ENCODE measurements at regions not wholly inside any gene's neighbourhood (a gene's known extent, or its start where the extent isn't known, plus 50 kb on each side); places are given as distances from the start of the nearest gene placed in this dataset.

- no peak for DNase-seq
These were observed 247.7 kb upstream of the TTC14 start for GRCh38 chr3:180354214-180354613.

DNA sequence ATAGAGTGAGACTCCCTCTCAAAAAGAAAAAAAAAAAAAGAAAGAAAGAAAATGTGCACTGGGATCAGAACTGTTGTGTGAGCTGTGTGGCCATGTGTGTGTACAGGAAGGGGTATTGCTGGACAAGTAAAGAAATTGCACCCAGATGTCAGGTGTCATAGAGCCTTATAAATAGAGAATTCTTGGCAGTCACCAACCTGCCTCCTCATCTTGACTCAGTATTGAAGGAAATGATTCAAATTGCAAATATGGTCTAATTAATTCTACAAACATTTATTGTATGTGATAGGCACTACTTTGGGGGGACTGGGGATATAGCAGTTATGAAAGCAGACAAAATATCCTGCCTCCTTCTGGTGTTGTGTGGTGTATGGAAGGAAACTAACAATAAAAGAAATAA is 243.8 kb upstream of the TTC14 start:
- DNase-seq = no peak

- DNase-seq = no peak
These were observed 242.7 kb upstream of the TTC14 start for GRCh38 chr3:180359061-180359952.

DNA sequence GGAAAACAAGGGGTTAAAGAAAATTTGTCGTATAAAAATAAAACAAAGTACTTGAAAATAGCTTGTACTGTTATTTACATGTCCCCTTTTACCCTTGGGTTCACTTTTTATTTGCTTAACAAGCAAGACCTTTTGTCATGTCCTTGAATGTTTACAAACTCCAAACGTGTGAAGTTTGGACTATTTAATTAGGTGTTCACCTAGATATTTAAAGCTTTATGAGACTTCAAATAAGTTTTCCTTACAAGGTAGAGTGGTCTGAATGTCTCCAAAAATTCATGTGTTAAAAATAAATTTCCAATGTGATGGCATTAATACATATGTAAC is 242.0 kb upstream of the TTC14 start:
- DNase-seq = no peak

- DNase-seq = no peak
These were observed 239.9 kb upstream of the TTC14 start for GRCh38 chr3:180362081-180362480.

GRCh38 chr3:180375831-180376230 is 226.1 kb upstream of the TTC14 start:
- no peak for DNase-seq

- DNase-seq = no peak
These were observed 223.5 kb upstream of the TTC14 start for GRCh38 chr3:180378496-180378895.

- no peak for DNase-seq
These were observed 219.3 kb upstream of the TTC14 start for GRCh38 chr3:180382638-180383180.

DNA sequence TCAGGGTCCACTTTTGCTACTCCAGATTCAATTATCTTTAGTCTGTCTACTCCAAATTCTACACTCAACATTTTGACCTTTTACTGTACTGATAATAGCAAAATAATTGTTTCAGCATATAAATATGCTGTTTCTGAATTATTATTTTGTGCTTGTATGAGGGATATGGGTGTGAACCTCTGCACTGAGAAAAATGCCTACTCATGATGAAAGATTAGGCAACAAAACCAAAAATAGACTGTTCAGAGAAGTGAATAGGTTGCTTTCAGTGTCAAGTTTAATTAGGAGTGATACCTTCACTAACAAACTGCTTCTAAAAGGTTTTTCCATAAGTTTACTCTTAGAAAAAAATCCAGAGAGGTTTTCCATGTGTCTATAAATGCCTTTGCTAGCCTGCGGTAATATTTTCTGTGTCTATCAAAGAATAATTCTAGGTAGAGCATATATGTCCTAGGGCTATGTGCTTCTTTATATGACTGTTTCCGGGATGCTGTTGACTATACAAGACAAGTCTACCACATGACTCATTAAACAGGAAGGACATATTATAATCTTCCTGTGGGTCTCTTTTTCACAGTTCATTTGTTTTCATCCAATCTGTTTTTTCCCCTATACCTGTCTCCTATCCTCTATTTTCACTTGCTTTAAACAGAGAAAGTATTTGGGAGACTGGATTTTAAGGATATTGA is 218.5 kb upstream of the TTC14 start:
- peak; percentile 30 for DNase-seq

DNA sequence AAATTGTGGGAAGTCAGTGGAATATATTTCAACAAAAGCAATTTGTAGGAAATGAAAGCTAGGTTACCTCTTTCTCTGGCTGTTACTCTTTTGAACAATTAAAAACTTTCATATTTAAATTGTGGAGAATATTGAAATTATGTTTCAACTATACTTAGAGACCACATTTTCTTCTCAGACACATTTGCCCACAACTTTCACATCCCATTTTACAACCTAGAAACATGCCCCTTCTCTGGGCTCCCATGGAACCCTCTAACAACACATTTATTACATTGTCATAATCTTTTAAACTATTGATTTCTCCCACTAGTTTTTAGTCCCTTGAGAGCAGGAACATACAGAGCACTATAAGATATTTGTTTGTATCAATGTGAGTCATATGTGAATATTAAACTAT is 211.7 kb upstream of the TTC14 start:
- DNase-seq = no peak

DNA sequence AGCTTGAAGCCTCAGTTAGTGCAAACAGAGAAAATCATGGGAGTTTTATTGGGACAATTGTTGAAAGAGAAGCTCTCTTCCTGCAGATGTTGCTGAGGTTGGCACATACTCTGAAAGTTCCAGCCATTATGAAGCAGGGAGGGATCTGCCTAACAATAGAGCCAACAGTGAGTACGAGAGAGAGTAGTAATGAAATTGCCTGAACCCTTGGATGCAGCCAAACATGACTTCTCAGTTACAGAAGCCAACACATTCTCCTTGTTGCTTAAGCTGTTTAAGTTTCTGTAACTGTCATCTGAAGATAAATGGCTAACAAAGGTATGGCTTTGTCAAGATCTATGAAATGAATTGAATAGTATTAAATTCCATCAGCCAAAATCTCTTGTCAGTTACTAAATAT is 211.0 kb upstream of the TTC14 start:
- no peak for DNase-seq

GRCh38 chr3:180401226-180401625 is 200.7 kb upstream of the TTC14 start:
- peak; percentile 8 for DNase-seq

DNA sequence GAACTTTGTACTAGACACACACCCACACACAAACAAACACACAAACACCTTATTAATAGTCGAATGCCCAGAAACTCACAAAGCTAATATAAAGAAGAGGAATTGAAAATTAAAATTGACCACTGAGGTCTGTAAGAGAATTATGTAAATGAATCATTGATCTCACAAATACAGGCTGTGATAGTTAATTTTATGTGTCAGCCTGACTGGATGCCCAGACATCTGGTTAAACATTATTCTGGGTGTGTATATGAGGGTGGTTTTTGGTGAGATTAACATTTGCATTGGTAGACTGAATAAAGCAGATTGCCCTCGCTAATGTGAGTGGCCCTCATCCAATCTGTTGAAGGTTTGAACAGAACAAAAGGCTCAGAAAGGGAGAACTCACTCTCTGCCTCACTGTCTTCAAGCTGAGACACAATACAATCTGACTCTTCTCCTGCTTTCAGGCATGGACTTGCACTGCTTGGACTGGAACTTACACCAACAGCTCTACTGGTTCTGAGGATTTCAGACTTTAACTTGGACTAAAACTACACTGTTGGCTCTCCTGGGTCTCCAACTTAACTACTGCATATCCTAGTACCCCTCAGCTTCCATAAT is 199.4 kb upstream of the TTC14 start:
- DNase-seq = no peak

DNA sequence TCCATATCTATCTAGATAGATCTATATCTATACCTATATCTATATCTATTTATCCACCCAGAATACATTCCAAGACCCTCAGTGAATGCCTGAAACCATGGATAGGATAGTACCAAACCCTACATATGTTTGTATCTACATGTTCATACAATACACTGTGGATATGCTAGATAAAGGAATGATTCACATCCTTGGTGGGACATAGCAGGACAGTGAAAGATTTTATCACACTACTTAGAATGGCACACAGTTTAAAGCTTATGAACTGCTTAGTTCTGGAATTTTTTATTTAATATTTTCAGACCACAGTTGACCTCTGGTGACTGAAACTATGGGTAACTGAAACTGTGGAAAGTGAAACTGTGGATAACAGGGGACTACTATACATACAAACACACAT is 198.8 kb upstream of the TTC14 start:
- DNase-seq = no peak

GRCh38 chr3:180408654-180409053 is 193.3 kb upstream of the TTC14 start:
- peak; percentile 52 for DNase-seq

- DNase-seq = no peak
These were observed 192.8 kb upstream of the TTC14 start for GRCh38 chr3:180409170-180409569.

DNA sequence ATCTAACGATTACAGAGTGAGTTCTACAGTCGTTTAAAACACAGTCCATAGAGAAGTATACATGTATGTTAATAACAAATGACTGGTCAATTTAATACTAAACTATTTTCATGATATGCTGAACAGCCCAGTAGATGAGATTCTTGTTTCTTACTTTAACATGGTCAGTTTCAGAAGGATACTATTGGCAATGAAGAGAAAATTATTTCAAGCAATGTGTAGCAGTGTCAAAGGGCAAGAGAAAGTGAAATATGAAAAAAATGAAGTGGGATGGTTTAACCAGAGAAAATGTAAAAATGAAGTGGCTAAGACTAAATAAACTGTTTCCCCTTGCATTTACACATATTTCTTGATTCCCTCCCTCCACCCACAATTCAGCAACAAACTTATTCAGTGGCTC is 192.1 kb upstream of the TTC14 start:
- no peak for DNase-seq

- DNase-seq = no peak
These were observed 187.8 kb upstream of the TTC14 start for GRCh38 chr3:180414157-180414556.

DNA sequence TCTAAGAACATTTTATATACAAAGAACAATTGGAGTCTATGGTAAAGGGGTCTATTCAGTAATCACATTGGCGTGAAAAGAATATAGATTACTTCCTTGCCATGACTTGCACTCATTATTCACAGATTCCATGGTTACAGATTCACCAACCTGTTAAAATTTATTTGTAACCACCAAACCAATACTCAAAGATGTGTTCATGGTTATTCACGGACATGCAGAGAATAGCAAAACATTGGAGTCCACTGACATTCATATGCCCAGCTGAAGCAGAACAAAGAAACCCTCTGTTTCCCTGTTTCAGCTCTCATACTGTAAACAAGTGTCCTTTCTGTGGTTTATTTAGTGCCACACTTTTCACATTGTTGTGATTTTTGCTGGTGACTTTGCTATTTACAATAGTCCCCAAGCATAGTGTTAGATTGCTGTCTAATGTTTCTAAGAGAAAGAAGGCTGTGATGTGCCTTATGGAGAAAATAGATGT is 185.8 kb upstream of the TTC14 start:
- no peak for DNase-seq

DNA sequence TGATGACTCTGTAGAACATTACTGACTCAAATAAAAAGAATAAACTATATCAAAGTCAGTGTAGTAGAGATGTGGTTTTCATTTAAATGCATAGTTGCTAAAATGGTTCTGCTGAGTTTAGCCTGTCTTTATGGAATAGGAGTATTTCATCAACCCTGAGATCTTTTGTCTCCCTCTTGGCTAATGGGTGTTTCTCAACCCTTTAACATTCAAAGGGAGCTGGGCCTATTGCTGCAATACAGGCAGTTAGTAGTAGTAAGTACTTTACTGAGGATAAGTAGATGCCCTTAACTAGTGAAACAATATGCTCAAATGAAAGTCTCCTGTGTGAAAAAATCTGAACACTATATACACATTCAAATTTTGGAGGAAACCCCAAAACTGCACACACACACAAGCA is 184.7 kb upstream of the TTC14 start:
- peak; percentile 15 for DNase-seq

DNA sequence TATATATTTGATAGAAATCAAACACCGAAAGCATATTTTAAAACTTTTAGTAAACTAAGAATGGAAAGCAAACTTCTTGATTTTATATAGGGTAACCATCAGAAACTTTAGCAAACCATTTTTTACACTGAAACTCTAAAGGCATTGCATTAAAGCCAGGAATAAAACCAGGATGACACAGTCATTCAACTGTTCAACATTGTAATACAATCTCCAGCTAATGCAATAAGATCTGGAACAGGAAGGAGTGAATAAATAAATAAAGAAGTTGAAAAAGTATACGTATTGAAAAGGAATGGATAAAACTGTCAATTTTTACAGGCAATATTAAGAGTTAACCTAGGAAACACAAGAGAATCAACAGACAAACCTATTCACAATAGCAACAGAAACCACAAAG is 181.9 kb upstream of the TTC14 start:
- DNase-seq = no peak

DNA sequence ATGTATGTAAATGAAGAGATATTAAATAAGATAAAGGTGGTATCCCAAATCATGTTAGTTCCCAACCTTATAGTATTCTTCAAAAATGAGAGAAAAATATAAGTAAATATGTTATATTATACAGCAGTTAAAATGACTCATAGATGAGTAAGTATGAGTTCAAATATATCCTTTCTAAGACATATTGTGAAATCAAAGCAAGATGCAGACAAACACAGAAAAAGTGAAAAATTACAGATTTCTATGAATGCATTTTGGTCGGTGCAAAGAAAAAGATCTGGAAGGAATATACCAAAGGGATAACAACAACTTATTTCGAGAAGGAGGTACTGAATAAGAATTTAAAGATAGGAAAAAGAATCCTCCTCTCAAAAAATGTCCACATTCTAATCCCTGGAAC is 181.2 kb upstream of the TTC14 start:
- DNase-seq = no peak

- DNase-seq = peak; percentile 68
These were observed 180.7 kb upstream of the TTC14 start for GRCh38 chr3:180421221-180421620.

- DNase-seq = no peak
These were observed 180.2 kb upstream of the TTC14 start for GRCh38 chr3:180421721-180422120.

Data from NCI-H226 (cell line).